ENCODE measurements at regions not wholly inside any gene's neighbourhood (a gene's known extent, or its start where the extent isn't known, plus 50 kb on each side); places are given as distances from the start of the nearest gene placed in this dataset.
"Not testable (repeated sequence)": the region's sequence is repeated elsewhere in the genome, so short reads cannot be mapped to it uniquely, and the experiment has no call there.

DNA sequence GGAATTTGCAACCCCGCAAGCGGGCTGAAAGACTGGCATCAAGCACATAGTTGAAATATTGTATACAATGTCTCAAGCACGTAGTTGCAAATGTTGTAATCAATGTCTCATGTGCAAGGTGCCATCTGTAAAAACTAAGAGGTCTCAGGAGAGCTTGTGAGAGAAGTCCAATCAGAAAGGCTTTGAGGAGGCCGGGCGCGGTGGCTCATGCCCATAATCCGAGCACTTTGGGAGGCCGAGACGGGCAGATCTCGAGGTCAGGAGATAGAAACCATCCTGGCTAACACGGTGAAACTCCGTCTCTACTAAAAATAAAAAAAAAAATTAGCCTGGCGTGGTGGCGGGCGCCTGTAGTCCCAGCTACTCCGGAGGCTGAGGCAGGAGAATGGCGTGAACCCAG, 1414.7 kb downstream of the BRD1 start:
- not testable (repeated sequence) for TF ChIP-seq POLR2A, EP300 (IDR thresholded peaks at IDR 0.05)
- TF ChIP-seq, protein P1, sequence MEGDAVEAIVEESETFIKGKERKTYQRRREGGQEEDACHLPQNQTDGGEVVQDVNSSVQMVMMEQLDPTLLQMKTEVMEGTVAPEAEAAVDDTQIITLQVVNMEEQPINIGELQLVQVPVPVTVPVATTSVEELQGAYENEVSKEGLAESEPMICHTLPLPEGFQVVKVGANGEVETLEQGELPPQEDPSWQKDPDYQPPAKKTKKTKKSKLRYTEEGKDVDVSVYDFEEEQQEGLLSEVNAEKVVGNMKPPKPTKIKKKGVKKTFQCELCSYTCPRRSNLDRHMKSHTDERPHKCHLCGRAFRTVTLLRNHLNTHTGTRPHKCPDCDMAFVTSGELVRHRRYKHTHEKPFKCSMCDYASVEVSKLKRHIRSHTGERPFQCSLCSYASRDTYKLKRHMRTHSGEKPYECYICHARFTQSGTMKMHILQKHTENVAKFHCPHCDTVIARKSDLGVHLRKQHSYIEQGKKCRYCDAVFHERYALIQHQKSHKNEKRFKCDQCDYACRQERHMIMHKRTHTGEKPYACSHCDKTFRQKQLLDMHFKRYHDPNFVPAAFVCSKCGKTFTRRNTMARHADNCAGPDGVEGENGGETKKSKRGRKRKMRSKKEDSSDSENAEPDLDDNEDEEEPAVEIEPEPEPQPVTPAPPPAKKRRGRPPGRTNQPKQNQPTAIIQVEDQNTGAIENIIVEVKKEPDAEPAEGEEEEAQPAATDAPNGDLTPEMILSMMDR (IDR thresholded peaks at IDR 0.05) = not testable (repeated sequence)
